Large intestine (tissue), 3 donors: ENCODE measurements at regions not wholly inside any gene's neighbourhood (a gene's known extent, or its start where the extent isn't known, plus 50 kb on each side); places are given as distances from the start of the nearest gene placed in this dataset.

Experiments
- DNase-seq, 2 donors: peaks; one replicate each; pipeline versions ENCODE4 v3.0.0 to v3.0.0-alpha.2; 2013
- H3K27ac ChIP-seq: one replicate; pipeline ENCODE4 v1.5.1; 2013; ENCODE audit warnings: low read length
- H3K27me3 ChIP-seq: 2 replicates; pipeline ENCODE4 v1.6.1; 2013; ENCODE audit warnings: low read length; ENCODE audit not compliant: control insufficient read depth, insufficient read depth
- H3K36me3 ChIP-seq: 2 replicates; pipeline ENCODE4 v1.6.1; 2013; ENCODE audit warnings: low read length; ENCODE audit not compliant: control insufficient read depth, insufficient read depth
- H3K4me1 ChIP-seq: one replicate; pipeline ENCODE4 v1.6.1; 2013; ENCODE audit warnings: low read length; ENCODE audit not compliant: control insufficient read depth, insufficient read depth
- H3K4me3 ChIP-seq: one replicate; pipeline ENCODE4 v1.5.1; 2013; ENCODE audit warnings: low read length
- H3K9me3 ChIP-seq: one replicate; pipeline ENCODE4 v1.6.1; 2013; ENCODE audit warnings: mild to moderate bottlenecking, low read depth, low read length, moderate library complexity; ENCODE audit not compliant: control insufficient read depth
- WGBS: methylation state at CpG from one replicate; pipeline ENCODE4 v1.1.5; 2013; ENCODE audit warnings: low lambda C conversion rate; ENCODE audit not compliant: insufficient coverage; 5-methylcytosine and 5-hydroxymethylcytosine counted together

- WGBS: 17% methylated on average over 1 of the region's 14 CpGs
These were observed 126.8 kb upstream of the UBE3A start for GRCh38 chr15:25565470-25566264.

GRCh38 chr15:25563596-25563995 is 124.8 kb upstream of the UBE3A start:
- no CpG with 5 or more reads among the region's 4 CpGs for WGBS

More at GRCh38 chr15:25565470-25566264, 126.8 kb upstream of the UBE3A start:
- no peaks in the 10 kb centered on the region for H3K9me3 ChIP-seq
- no peak for DNase-seq
- H3K36me3 ChIP-seq: no peaks in the 10 kb centered on the region
- H3K27me3 ChIP-seq: no peaks in the 10 kb centered on the region
- H3K4me1 ChIP-seq: no peaks in the 10 kb centered on the region
- no peak overlapping the region for H3K27ac ChIP-seq
- H3K4me3 ChIP-seq: no peak overlapping the region

GRCh38 chr15:25557926-25558325 is 119.1 kb upstream of the UBE3A start:
- no peak overlapping the region for H3K4me3 ChIP-seq
- no CpG with 5 or more reads among the region's 5 CpGs for WGBS
- DNase-seq: no peak
- H3K4me1 ChIP-seq: no peaks in the 10 kb centered on the region
- no peaks in the 10 kb centered on the region for H3K36me3 ChIP-seq
- H3K27me3 ChIP-seq: no peaks in the 10 kb centered on the region
- H3K27ac ChIP-seq: no peak overlapping the region
- no peaks in the 10 kb centered on the region for H3K9me3 ChIP-seq

More at GRCh38 chr15:25563596-25563995, 124.8 kb upstream of the UBE3A start:
- no peaks in the 10 kb centered on the region for H3K27me3 ChIP-seq
- H3K4me1 ChIP-seq: no peaks in the 10 kb centered on the region
- H3K27ac ChIP-seq: no peak overlapping the region
- H3K36me3 ChIP-seq: no peaks in the 10 kb centered on the region
- H3K4me3 ChIP-seq: no peak overlapping the region
- H3K9me3 ChIP-seq: no peaks in the 10 kb centered on the region
- no peak for DNase-seq

GRCh38 chr15:25556136-25556535 is 117.3 kb upstream of the UBE3A start:
- DNase-seq: no peak
- Histone ChIP-seq H3K36me3 (no peaks in the 10 kb centered on the region), H3K27ac (no peak overlapping the region), H3K27me3 (no peaks in the 10 kb centered on the region), H3K4me1 (no peaks in the 10 kb centered on the region), H3K9me3 (no peaks in the 10 kb centered on the region), H3K4me3 (no peak overlapping the region)

DNA sequence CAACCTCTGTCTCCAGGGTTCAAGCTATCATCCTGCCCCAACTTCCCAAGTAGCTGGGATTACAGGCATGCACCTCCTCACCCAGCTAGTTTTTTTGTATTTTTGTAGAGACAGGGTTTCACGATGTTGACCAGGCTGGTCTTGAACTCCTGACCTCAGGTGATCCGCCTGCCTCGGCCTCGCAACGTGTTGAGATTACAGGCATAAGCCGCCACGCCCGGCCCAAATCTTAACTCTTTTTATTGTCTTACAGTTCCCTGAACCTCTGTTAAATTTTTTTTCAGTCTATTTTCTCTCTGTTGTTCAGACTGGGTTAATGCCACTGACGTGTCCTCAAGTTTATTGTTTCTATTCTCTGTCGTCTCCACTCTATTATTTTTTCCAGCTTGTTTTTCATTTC is 115.8 kb upstream of the UBE3A start:
- WGBS: 71% methylated on average over 10 of the region's 10 CpGs
- Histone ChIP-seq H3K27ac (no peak overlapping the region), H3K9me3 (no peaks in the 10 kb centered on the region), H3K36me3 (no peaks in the 10 kb centered on the region), H3K4me1 (no peaks in the 10 kb centered on the region), H3K4me3 (no peak overlapping the region), H3K27me3 (no peaks in the 10 kb centered on the region)
- no peak for DNase-seq

DNA sequence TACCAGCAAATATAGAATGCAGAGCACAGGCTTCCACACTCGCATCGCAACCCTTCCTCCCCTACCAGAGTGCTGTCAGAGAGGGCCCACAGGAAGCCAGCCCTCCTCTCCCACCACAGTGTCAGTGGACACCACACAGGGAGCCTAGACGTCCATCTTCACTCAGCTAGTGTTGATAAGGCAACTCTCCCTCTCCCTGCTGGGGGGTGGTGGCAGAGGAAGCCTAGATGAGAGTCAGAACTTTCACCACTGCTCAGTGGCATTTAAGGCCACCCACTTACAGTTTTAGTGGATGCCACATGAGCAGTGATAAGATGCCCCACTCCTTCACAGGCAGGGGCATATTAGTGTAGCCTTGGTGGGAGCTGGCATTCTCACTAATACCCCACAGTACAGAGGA is 109.8 kb upstream of the UBE3A start:
- WGBS: no CpG with 5 or more reads among the region's 3 CpGs
- no peaks in the 10 kb centered on the region for H3K27me3 ChIP-seq
- no peak overlapping the region for H3K4me3 ChIP-seq
- no peaks in the 10 kb centered on the region for H3K9me3 ChIP-seq
- no peaks in the 10 kb centered on the region for H3K4me1 ChIP-seq
- no peaks in the 10 kb centered on the region for H3K36me3 ChIP-seq
- DNase-seq: no peak
- no peak overlapping the region for H3K27ac ChIP-seq

DNA sequence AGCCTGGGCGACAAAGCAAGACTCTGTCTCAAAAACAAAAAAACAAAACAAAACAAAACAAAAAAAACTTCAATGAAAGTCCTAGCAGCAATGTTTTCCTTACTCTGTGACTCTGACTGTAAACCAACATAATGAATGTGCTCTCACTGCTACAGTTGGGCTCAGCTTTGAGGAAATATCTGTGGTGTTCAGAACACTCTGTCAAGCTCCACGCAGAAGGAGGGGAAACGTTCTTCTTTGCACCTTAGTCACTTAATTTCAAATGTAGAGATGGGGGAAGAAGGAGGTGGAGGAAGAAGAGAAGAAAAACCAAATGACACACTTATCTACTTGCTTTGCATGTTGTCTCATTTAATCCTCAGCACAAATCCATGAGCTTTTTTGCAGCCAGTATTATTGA is 107.1 kb upstream of the UBE3A start:
- no peaks in the 10 kb centered on the region for H3K9me3 ChIP-seq
- no peak overlapping the region for H3K4me3 ChIP-seq
- H3K27ac ChIP-seq: no peak overlapping the region
- H3K36me3 ChIP-seq: no peaks in the 10 kb centered on the region
- H3K27me3 ChIP-seq: no peaks in the 10 kb centered on the region
- H3K4me1 ChIP-seq: no peaks in the 10 kb centered on the region
- DNase-seq: no peak
- no CpG with 5 or more reads among the region's 3 CpGs for whole genome bisulfite sequencing

DNA sequence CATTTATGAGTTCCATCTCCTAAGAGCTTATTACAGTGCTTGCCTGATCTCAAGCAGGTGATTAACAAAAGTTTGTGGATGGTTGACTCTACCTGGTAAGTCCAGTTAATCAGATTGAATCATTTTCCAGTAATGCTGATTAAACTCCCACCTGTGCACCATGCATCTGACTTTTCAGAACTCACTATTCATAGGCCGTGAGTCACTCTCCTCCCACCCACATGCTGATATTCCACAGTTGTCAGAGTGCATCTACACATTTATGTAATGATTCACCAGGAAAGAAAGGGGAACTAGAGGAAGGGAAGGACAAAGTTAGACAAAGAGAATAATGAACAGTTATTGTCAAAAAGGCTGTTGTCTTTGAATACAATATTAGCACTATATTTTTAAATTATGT is 106.2 kb upstream of the UBE3A start:
- H3K27me3 ChIP-seq: no peaks in the 10 kb centered on the region
- H3K27ac ChIP-seq: no peak overlapping the region
- H3K36me3 ChIP-seq: no peaks in the 10 kb centered on the region
- WGBS: no CpG with 5 or more reads among the region's 1 CpG
- H3K9me3 ChIP-seq: peaks cover 3% of the 10 kb centered on the region
- DNase-seq: no peak
- no peaks in the 10 kb centered on the region for H3K4me1 ChIP-seq
- no peak overlapping the region for H3K4me3 ChIP-seq

- Histone ChIP-seq H3K36me3 (no peaks in the 10 kb centered on the region), H3K4me3 (no peak overlapping the region), H3K9me3 (peaks cover 3% of the 10 kb centered on the region), H3K4me1 (no peaks in the 10 kb centered on the region), H3K27me3 (no peaks in the 10 kb centered on the region), H3K27ac (no peak overlapping the region)
- no peak for DNase-seq
- 100% methylated on average over 3 of the region's 7 CpGs for WGBS
These were observed 105.3 kb upstream of the UBE3A start for GRCh38 chr15:25544076-25544475.

DNA sequence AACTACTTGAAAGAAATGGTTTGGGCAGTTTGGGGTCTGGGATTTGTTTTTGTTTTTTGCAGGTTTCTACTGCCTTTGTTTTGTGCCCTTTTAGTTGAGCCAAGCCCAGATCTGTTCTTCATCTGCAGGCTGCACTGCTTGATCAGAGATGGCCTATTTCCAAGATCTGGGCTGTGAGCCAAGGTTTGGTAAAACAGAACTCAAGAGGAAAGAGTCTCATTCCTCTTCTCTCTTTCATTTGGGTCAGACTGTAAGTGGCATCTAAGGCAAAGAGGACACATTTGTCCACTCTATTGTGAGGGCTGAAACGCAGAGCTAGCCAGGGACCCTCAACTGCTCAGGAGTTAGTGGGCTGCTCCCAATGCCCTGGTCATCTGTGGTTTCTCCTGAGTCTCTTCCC is 104.4 kb upstream of the UBE3A start:
- Histone ChIP-seq H3K27me3 (no peaks in the 10 kb centered on the region), H3K4me1 (no peaks in the 10 kb centered on the region), H3K27ac (no peak overlapping the region), H3K9me3 (peaks cover 3% of the 10 kb centered on the region), H3K4me3 (no peak overlapping the region), H3K36me3 (no peaks in the 10 kb centered on the region)
- whole genome bisulfite sequencing: 67% methylated on average over 1 of the region's 1 CpG
- DNase-seq: peak in 1 of 2 donors; percentile 4

DNA sequence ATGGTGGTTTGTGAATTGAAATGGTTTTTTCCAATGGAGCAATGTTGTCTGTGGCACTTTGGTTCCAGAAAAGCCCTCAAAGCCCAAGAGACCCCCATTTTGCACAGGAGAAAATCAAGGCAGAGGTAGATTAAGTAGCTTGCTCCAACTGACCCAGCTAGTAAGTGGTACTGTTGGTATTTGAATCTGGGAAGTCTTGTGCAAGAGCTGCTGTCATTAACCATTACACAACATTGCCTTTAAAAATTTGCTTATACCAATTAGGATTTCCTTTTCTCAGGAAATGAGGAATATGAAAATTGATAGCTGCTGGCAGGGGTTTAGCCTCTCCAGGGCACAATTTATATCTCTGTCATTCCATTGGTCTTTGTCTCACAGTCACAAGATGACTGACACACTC is 102.4 kb upstream of the UBE3A start:
- Histone ChIP-seq H3K36me3 (no peaks in the 10 kb centered on the region), H3K27ac (no peak overlapping the region), H3K4me3 (no peak overlapping the region), H3K9me3 (peaks cover 3% of the 10 kb centered on the region), H3K4me1 (no peaks in the 10 kb centered on the region), H3K27me3 (no peaks in the 10 kb centered on the region)
- DNase-seq: no peak
